Cardiac fibroblast (primary cell): ENCODE measurements at regions not wholly inside any gene's neighbourhood (a gene's known extent, or its start where the extent isn't known, plus 50 kb on each side); places are given as distances from the start of the nearest gene placed in this dataset.

Source experiments
- DNase-seq, 2 donors: peaks; one replicate each; pipeline versions ENCODE4 v3.0.0 to v3.0.0-alpha.2; 2010; ENCODE audit warnings: low read depth in 2 of 2
- H3K4me3 ChIP-seq, 2 donors: replicated peaks in 1 of 2; 1 replicate in 1 of 2; 2 replicates in 1 of 2; pipeline ENCODE4 v1.5.1; 2011; ENCODE audit warnings: low read depth in 2 of 2, low read length in 2 of 2, mild to moderate bottlenecking in 2 of 2, moderate library complexity in 1 of 2
- TF ChIP-seq, protein P1 (sequence below): IDR thresholded peaks from one replicate; pipeline ENCODE4 v1.5.1; 2011; ENCODE audit warnings: low read depth, mild to moderate bottlenecking, low read length, inconsistent platforms

DNA sequence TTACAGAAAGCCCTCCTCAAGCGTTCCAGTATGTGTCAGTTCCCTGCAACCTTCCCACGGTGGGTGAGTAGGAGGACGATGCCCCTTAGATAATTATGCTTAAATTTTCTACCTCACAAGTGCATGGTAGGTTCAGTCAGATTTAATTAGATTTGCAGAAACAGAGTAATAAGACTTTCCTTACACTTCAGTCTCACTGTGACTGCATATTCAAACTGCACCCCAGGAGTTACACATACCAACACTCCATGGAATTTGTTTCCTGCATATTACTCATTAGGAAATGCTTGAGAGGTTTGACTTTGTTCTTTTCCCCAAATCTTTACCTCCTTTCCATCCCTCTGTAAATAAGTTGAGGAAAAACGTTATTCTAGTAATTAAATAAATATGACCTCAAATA is 108.8 kb downstream of the ARRDC4 start:
- TF ChIP-seq, protein P1, sequence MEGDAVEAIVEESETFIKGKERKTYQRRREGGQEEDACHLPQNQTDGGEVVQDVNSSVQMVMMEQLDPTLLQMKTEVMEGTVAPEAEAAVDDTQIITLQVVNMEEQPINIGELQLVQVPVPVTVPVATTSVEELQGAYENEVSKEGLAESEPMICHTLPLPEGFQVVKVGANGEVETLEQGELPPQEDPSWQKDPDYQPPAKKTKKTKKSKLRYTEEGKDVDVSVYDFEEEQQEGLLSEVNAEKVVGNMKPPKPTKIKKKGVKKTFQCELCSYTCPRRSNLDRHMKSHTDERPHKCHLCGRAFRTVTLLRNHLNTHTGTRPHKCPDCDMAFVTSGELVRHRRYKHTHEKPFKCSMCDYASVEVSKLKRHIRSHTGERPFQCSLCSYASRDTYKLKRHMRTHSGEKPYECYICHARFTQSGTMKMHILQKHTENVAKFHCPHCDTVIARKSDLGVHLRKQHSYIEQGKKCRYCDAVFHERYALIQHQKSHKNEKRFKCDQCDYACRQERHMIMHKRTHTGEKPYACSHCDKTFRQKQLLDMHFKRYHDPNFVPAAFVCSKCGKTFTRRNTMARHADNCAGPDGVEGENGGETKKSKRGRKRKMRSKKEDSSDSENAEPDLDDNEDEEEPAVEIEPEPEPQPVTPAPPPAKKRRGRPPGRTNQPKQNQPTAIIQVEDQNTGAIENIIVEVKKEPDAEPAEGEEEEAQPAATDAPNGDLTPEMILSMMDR, result no peak

DNA sequence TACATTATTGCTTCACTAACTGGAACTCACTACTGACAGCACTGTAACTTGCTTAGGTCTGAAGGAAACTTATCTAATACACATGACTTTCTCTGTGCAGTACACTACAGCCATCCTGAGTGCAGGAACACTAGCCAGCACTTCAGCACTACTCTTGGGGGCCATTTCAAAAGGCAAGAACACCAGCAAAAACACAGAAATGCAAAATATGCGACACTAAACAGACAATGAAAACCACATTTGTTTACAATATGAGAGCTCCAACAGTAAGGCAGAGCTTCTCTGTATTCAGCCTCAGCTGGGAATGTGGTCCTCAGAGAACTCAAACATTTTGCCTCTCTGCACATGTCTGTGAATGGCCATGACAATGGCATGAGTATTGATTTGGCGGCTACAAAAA is 109.6 kb downstream of the ARRDC4 start:
- DNase-seq, result no peak
- TF ChIP-seq, protein P1, result no peak
- no peak overlapping the region for H3K4me3 ChIP-seq

More for the DNA sequence above, 108.8 kb downstream of the ARRDC4 start:
- no peak for DNase-seq
- no peak overlapping the region for H3K4me3 ChIP-seq

DNA sequence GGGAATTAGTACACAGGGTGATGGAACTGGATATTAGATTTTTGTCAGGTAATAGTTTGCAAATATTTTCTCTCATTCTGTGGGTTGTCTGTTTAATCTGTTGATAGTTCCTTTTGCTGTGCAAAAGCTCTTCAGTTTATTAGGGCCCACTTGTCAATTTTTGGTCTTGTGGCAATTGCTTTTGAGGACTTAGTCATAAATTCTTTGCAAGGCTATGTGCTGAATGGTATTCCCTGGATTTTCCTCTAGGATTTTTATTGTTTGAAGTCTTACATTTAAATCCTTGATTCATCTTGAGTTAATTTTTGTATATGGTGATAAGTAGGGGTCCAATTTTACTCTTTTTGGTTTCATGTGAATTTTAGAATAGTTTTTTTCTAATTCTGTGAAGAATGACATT is 111.3 kb downstream of the ARRDC4 start:
- TF ChIP-seq, protein P1, result no peak
- no peak for DNase-seq
- H3K4me3 ChIP-seq, result no peak overlapping the region

DNA sequence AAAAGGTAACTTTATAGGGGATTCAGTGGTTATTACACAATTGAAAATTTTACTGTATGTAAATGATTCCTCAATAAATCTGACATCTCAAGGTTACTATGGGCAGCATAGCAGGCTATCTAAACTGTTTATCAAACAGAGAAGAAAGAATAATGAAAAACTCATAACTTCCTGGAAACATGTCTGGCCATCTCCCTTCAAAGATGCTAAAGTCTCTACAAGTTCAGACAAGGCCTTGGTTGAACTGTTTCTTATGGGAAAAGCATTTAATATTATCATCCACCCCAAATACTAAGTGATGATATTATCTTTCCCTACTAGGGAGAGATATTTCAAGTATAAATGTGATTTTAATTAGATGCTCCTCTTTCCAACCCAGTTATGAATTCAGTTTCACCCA is 114.9 kb downstream of the ARRDC4 start:
- no peak overlapping the region for H3K4me3 ChIP-seq
- DNase-seq, result no peak
- TF ChIP-seq, protein P1, result no peak

DNA sequence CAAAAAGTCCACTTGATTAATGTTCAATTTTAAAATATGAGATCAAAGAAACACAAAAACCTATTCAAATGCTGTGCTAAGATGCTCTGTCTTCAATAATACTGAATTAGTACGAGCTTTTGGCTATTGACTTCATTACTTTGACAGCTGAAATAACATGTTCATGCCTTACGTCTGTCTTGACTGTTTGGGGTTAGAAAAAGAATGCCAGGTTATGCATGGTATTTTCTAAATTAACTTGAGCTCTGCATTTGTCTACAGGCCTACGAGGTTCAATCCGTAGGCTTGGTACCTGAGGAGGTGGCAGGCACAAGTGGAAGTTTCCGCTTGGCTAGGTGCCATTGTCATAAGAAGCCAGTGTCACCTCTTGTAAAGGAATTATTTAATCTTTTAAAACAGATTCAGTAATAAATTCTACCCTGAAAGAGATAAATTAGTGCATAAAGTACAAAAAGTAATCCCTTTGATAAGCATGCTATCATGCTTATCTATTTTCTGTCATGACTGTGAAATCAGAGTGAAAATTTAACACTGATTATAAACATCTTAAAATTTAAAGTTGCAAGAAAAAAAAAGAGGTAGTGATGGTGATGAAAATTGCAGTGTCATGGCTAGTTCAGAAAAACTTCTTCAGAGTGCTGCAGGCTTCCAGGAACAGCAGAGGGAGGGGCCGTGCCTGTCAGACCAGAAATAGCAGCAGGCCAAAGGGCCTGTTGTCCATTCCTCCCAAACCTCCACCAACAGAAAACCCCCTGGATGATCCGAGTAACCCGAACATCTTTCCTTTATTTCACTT is 115.7 kb downstream of the ARRDC4 start:
- H3K4me3 ChIP-seq, result no peak overlapping the region
- DNase-seq, result no peak
- TF ChIP-seq, protein P1, result no peak

DNA sequence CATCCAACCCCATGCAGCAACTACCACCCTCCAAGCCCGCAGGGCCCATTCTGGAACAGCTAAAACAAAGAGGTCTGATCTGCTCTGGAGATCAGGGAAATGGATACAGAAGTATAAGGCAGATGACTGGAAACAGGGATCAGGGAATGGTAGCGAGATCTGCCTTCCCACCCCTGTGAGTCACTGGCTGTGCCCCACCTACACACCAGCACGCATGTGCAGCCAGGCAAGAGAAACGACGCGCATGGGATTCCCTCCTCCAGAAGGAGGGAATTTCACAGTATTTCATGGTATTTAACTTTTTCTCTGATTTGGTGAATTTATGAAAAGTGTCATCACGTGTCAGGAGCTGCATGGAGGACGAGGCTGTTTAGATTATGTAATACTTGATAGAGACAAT is 116.7 kb downstream of the ARRDC4 start:
- no peak overlapping the region for H3K4me3 ChIP-seq
- DNase-seq, result peak in 1 of 2 donors; percentile 4
- TF ChIP-seq, protein P1, result no peak

DNA sequence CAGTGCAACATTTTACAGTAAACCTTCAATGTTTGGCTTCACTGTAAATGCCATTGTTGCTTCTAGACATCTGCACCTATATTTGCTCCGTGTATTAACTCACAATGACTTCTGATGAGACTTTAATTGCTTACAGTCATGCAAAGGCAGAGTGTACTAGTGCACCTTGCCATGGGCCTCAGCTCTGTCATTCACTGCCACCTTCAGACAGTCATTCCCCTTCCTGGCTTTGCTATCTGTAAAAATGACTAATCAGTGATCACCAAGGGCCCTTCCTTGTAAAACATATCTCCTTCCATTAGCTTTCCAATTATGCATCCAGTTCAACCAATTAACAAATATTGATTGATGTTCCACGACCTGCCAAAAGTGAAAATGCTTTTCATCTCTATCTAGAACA is 120.3 kb downstream of the ARRDC4 start:
- no peak for DNase-seq
- TF ChIP-seq, protein P1, result no peak

More for the DNA sequence above, 120.3 kb downstream of the ARRDC4 start:
- H3K4me3 ChIP-seq, result no peak overlapping the region
